ENCODE measurements at regions not wholly inside any gene's neighbourhood (a gene's known extent, or its start where the extent isn't known, plus 50 kb on each side); places are given as distances from the start of the nearest gene placed in this dataset.
A peak's percentile ranks its signal among the peaks of the same experiment; 100 is the strongest.

GRCh38 chrX:69554321-69554947 lies 50.3 kb downstream of the NALF2 start:
- intact Hi-C loops (cut with DNase I): no loop called here

GRCh38 chrX:69555481-69556041 lies 51.4 kb downstream of the NALF2 start:
- WGBS, 2 donors: 44 to 54% methylated on average over 6 of the region's 6 CpGs

More at GRCh38 chrX:69554321-69554947, 50.3 kb downstream of the NALF2 start:
- Histone ChIP-seq H3K4me3 (ENCODE audit: low read length in 2 of 2) (no peak overlapping the region), H3K36me3 (ENCODE audit: control insufficient read depth in 1 of 2, insufficient read depth in 2 of 2, low read length in 1 of 2) (no peaks in the 10 kb centered on the region), H3K27ac (ENCODE audit: low read depth in 1 of 2, low read length in 2 of 2) (no peak overlapping the region), H3K27me3 (ENCODE audit: control insufficient read depth in 1 of 2, insufficient read depth in 2 of 2, low read length in 1 of 2) (no peaks in the 10 kb centered on the region), H3K4me1 (ENCODE audit: control insufficient read depth in 1 of 2, insufficient read depth in 2 of 2, low read length in 2 of 2) (no peaks in the 10 kb centered on the region), H3K9me3 (ENCODE audit: control insufficient read depth, low read length) (no peaks in the 10 kb centered on the region)
- WGBS, 2 donors: 74 to 75% methylated on average over 4 of the region's 4 CpGs
- no peak for DNase-seq
- ATAC-seq (ENCODE audit: low FRiP score): no peak

DNA sequence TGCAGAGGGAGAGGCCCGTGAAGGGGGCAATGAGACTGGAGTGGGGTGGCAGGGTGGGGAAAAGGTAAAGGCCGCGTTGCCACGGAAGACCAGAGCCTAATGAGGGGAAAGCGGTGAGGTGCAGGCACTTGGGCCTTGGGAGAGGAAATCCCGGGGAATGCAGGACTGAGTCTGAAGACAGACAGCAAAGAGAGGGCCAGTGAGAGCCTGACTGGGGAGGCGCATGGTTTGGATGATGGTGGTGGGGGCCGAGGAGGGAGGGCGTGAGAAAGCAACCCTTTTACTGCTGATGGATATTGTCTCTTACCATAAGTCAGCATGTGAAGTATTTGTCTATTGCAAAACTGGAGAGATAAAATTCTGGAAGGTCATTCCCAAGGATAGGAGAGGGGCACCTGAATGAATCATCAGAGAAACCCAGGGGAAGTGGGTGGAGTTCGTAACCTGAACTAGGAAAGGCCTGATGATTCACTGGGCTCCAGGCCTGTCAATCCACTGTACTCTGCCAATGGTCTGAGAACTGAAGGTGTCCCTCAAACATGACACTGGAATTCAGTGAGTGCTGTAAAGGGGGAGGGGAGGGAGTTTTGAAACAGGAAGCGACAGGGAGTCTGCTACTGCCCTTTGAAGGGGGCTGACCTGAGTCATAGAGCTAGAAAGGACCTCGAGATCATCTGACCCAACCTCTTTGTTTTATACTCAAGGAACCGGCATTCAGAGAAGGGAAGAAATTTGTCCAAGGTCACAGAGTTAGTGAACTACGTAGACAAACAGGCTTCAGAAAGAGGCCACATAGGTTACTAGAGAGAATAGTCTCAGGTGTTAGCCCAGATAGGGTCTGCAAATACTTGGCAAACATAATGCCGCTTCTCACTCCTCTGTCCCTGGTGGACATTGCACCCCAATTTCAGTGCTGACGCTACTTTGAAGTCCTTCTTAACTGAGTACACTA lies 52.2 kb downstream of the NALF2 start:
- intact Hi-C loops (cut with DNase I): no loop called here
- Histone ChIP-seq H3K36me3 (ENCODE audit: control insufficient read depth in 1 of 2, insufficient read depth in 2 of 2, low read length in 1 of 2) (no peaks in the 10 kb centered on the region), H3K27ac (ENCODE audit: low read depth in 1 of 2, low read length in 2 of 2) (no peak overlapping the region), H3K4me1 (ENCODE audit: control insufficient read depth in 1 of 2, insufficient read depth in 2 of 2, low read length in 2 of 2) (no peaks in the 10 kb centered on the region), H3K27me3 (ENCODE audit: control insufficient read depth in 1 of 2, insufficient read depth in 2 of 2, low read length in 1 of 2) (peaks cover 0 to 3% of the 10 kb centered on the region in 2 donors), H3K9me3 (ENCODE audit: control insufficient read depth, low read length) (no peaks in the 10 kb centered on the region), H3K4me3 (ENCODE audit: low read length in 2 of 2) (no peak overlapping the region)
- ATAC-seq (ENCODE audit: low FRiP score): no peak
- 56 to 67% methylated on average over 16 of the region's 16 CpGs for WGBS, 2 donors
- DNase-seq: no peak

More at GRCh38 chrX:69555481-69556041, 51.4 kb downstream of the NALF2 start:
- no peaks in the 10 kb centered on the region for H3K4me1 ChIP-seq (ENCODE audit: control insufficient read depth in 1 of 2, insufficient read depth in 2 of 2, low read length in 2 of 2)
- no peak overlapping the region for H3K4me3 ChIP-seq (ENCODE audit: low read length in 2 of 2)
- no peaks in the 10 kb centered on the region for H3K9me3 ChIP-seq (ENCODE audit: control insufficient read depth, low read length)
- DNase-seq: no peak
- H3K27me3 ChIP-seq (ENCODE audit: control insufficient read depth in 1 of 2, insufficient read depth in 2 of 2, low read length in 1 of 2): no peaks in the 10 kb centered on the region
- intact Hi-C loops (cut with DNase I): no loop called here
- H3K36me3 ChIP-seq (ENCODE audit: control insufficient read depth in 1 of 2, insufficient read depth in 2 of 2, low read length in 1 of 2): no peaks in the 10 kb centered on the region
- no peak overlapping the region for H3K27ac ChIP-seq (ENCODE audit: low read depth in 1 of 2, low read length in 2 of 2)
- peak; percentile 23 for ATAC-seq (ENCODE audit: low FRiP score)

- no peak for DNase-seq
- Histone ChIP-seq H3K27me3 (ENCODE audit: control insufficient read depth in 1 of 2, insufficient read depth in 2 of 2, low read length in 1 of 2) (peaks cover 0 to 3% of the 10 kb centered on the region in 2 donors), H3K9me3 (ENCODE audit: control insufficient read depth, low read length) (no peaks in the 10 kb centered on the region), H3K4me1 (ENCODE audit: control insufficient read depth in 1 of 2, insufficient read depth in 2 of 2, low read length in 2 of 2) (no peaks in the 10 kb centered on the region), H3K4me3 (ENCODE audit: low read length in 2 of 2) (no peak overlapping the region), H3K36me3 (ENCODE audit: control insufficient read depth in 1 of 2, insufficient read depth in 2 of 2, low read length in 1 of 2) (no peaks in the 10 kb centered on the region), H3K27ac (ENCODE audit: low read depth in 1 of 2, low read length in 2 of 2) (no peak overlapping the region)
- intact Hi-C loops (cut with DNase I): no loop called here
- no peak for ATAC-seq (ENCODE audit: low FRiP score)
- WGBS, 2 donors: 44 to 58% methylated on average over 1 of the region's 1 CpG
These were observed 52.9 kb upstream of the EDA start for GRCh38 chrX:69562904-69563578.

DNA sequence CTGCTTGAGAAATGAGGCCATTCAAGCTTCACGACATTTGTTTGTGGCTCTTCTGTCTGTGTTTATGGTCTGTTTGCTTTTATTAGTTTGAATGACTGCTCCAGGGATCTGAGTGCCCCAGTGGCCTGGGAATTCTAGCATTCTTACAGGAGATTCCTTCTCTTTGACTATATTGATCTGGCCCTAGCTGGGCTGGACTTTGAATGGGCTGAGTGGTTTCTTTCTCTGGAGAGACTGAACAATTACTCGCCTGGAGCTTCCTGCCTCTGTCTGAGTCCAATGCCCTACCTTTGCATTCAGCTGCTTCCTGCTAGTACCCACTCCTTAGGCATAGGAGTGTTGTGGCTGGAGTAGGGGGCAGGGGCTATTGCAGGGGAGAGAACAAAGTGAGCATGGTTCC lies 51.2 kb upstream of the EDA start:
- DNase-seq: no peak
- no peaks in the 10 kb centered on the region for H3K9me3 ChIP-seq (ENCODE audit: control insufficient read depth, low read length)
- no peaks in the 10 kb centered on the region for H3K4me1 ChIP-seq (ENCODE audit: control insufficient read depth in 1 of 2, insufficient read depth in 2 of 2, low read length in 2 of 2)
- no peak overlapping the region for H3K27ac ChIP-seq (ENCODE audit: low read depth in 1 of 2, low read length in 2 of 2)
- no peak for ATAC-seq (ENCODE audit: low FRiP score)
- intact Hi-C loops (cut with DNase I): no loop called here
- 40 to 71% methylated on average over 2 of the region's 2 CpGs for WGBS, 2 donors
- peaks cover 0 to 3% of the 10 kb centered on the region in 2 donors for H3K27me3 ChIP-seq (ENCODE audit: control insufficient read depth in 1 of 2, insufficient read depth in 2 of 2, low read length in 1 of 2)
- no peak overlapping the region for H3K4me3 ChIP-seq (ENCODE audit: low read length in 2 of 2)
- no peaks in the 10 kb centered on the region for H3K36me3 ChIP-seq (ENCODE audit: control insufficient read depth in 1 of 2, insufficient read depth in 2 of 2, low read length in 1 of 2)

DNA sequence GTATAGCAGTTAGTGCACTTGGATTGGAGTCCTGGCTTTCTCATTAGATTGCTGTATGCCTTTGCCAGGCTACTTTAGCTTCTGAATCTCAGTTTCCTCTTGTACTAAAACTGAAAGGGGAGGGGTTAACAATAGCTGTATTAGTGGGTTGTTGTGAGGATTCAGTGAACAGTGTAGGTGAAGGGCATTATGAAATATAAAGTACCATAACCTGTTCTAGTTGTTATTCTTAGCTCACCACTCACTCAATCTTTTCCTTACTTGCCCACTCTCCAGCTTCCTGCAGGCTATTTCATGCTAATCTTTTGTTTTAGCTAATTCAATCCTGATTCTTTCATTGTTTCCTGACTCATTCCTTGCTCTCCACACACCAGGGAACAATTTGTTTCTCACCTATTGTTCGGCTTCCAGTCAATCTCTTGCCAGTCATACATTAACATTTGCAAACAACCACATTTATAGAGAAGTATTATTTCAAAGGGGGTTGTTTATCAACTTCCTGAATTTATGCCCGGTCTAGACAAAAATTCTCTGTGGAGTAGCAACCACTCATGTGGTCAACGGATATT lies 50.6 kb upstream of the EDA start:
- Histone ChIP-seq H3K4me1 (ENCODE audit: control insufficient read depth in 1 of 2, insufficient read depth in 2 of 2, low read length in 2 of 2) (no peaks in the 10 kb centered on the region), H3K9me3 (ENCODE audit: control insufficient read depth, low read length) (no peaks in the 10 kb centered on the region), H3K4me3 (ENCODE audit: low read length in 2 of 2) (no peak overlapping the region), H3K36me3 (ENCODE audit: control insufficient read depth in 1 of 2, insufficient read depth in 2 of 2, low read length in 1 of 2) (no peaks in the 10 kb centered on the region), H3K27ac (ENCODE audit: low read depth in 1 of 2, low read length in 2 of 2) (no peak overlapping the region), H3K27me3 (ENCODE audit: control insufficient read depth in 1 of 2, insufficient read depth in 2 of 2, low read length in 1 of 2) (peaks cover 0 to 3% of the 10 kb centered on the region in 2 donors)
- DNase-seq: no peak
- no peak for ATAC-seq (ENCODE audit: low FRiP score)
- intact Hi-C loops (cut with DNase I): no loop called here
- WGBS, 2 donors: 60 to 77% methylated on average over 3 of the region's 3 CpGs

Data from aorta (tissue), 5 donors.